AG04449 (cell line): ENCODE measurements at regions not wholly inside any gene's neighbourhood (a gene's known extent, or its start where the extent isn't known, plus 50 kb on each side); places are given as distances from the start of the nearest gene placed in this dataset.
"Not testable (repeated sequence)": the region's sequence is repeated elsewhere in the genome, so short reads cannot be mapped to it uniquely, and the experiment has no call there.

Experiments used
- CTCF ChIA-PET: fragments of 350-600 bp; formaldehyde crosslinking; extraction: SDS; loops from one replicate; lab custom pipeline; 2021; ENCODE audit warnings: antibody characterized with exemption; lab: Yijun Ruan, JAX
- POLR2A ChIA-PET: fragments of 400-600, 350-600 bp; formaldehyde crosslinking; extraction: SDS; loops from one replicate; lab custom pipeline; 2020; ENCODE audit warnings: antibody characterized with exemption, inconsistent platforms; lab: Yijun Ruan, JAX
- DNase-seq: peaks from one replicate; pipeline ENCODE4 v3.0.0-alpha.2; 2010; ENCODE audit warnings: low read depth, low spot score
- H3K4me3 ChIP-seq: 2 replicates; pipeline ENCODE4 v1.5.1; 2011; ENCODE audit warnings: low read depth, mild to moderate bottlenecking, control low read depth, low read length
- TF ChIP-seq, protein P1 (sequence below): IDR thresholded peaks from one replicate; pipeline ENCODE4 v1.5.1; 2011; ENCODE audit warnings: mild to moderate bottlenecking, moderate library complexity, low read length, control low read depth, inconsistent platforms; ENCODE audit not compliant: insufficient read depth; ENCODE audit errors: missing control alignments

DNA sequence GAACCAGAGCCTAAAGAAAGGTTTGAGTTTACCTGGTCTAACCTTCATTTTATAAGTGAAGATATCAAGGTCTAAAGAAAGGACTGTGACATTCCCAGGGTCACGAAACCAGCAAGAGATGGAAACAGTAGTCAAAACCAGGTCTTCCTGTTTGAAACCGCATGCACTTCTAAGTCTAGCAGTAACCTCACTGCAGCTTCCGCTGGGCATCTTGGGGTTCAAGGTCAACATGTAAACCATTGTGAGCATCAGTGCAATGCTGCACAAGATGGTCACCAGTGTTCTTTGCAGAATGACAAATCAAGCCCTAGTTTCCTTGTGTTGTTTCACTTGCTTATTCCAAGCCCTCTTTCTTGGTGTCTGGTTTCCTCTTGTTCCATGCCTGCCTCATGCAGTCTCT, 292.9 kb upstream of the MEX3C start:
- no peak for DNase-seq
- ChIA-PET CTCF (no interaction called here), POLR2A (interaction anchor here (0.6 kb wide), 1 partner anchor 24 kb away, joined by 3 read pairs; no protein-coding TSS in a partner anchor)
- TF ChIP-seq, protein P1, sequence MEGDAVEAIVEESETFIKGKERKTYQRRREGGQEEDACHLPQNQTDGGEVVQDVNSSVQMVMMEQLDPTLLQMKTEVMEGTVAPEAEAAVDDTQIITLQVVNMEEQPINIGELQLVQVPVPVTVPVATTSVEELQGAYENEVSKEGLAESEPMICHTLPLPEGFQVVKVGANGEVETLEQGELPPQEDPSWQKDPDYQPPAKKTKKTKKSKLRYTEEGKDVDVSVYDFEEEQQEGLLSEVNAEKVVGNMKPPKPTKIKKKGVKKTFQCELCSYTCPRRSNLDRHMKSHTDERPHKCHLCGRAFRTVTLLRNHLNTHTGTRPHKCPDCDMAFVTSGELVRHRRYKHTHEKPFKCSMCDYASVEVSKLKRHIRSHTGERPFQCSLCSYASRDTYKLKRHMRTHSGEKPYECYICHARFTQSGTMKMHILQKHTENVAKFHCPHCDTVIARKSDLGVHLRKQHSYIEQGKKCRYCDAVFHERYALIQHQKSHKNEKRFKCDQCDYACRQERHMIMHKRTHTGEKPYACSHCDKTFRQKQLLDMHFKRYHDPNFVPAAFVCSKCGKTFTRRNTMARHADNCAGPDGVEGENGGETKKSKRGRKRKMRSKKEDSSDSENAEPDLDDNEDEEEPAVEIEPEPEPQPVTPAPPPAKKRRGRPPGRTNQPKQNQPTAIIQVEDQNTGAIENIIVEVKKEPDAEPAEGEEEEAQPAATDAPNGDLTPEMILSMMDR: no peak
- H3K4me3 ChIP-seq: no peak overlapping the region

DNA sequence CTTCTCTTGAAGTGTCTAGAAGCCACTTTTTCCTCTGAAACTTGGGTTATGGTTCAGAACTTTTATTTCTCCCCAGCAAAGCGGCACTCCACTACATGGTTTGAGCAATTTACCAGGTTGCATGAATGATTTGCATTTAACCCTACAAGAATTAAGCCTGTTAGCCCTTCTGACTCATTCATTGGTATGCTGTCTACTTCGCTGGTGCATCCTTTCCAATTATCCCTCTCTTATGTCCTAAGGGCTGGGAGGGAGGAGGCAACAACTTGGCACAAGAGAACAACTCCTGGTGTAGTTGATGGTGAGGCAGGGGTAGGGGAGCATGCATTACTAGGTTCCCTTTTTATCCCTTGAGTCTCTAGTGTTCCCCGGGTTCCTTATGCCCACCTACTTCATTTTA, 293.4 kb upstream of the MEX3C start:
- DNase-seq: no peak
- H3K4me3 ChIP-seq: no peak overlapping the region
- POLR2A ChIA-PET: no interaction called here
- TF ChIP-seq, protein P1: no peak
- CTCF ChIA-PET: no interaction called here

DNA sequence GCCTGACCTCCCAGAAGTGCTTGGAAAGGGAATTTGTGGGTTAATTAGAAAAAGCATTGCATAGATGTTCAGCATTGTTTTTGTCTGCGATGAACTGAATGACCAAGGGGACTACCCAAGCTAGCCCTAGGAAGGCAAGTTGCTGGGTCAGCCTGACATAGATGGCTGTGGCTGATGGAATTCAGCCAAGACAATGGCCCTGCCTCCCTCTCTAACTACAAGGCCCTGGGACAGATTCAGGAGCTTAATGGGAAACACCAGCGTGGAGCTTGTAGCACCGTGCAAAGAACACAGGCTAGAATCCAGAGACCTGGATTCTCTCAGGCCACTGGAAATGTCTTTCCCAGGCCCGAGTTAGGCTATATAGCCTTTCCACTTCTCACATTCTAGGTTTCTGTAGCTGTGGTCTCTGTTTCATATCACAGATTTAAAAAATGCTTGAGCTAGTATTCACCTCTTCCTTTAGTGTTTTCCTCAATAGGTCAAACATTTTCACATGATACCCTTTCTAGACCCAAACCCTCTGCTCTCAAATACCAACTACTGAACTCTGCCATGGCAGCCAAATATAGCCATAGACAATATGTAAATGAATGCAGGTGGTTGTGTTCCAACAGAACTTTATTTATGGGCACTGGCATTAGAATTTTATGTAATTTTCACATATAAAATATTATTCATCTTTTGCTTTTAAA, 294.3 kb upstream of the MEX3C start:
- no peak for DNase-seq
- CTCF ChIA-PET: no interaction called here
- no peak overlapping the region for H3K4me3 ChIP-seq
- POLR2A ChIA-PET: no interaction called here
- TF ChIP-seq, protein P1: no peak

DNA sequence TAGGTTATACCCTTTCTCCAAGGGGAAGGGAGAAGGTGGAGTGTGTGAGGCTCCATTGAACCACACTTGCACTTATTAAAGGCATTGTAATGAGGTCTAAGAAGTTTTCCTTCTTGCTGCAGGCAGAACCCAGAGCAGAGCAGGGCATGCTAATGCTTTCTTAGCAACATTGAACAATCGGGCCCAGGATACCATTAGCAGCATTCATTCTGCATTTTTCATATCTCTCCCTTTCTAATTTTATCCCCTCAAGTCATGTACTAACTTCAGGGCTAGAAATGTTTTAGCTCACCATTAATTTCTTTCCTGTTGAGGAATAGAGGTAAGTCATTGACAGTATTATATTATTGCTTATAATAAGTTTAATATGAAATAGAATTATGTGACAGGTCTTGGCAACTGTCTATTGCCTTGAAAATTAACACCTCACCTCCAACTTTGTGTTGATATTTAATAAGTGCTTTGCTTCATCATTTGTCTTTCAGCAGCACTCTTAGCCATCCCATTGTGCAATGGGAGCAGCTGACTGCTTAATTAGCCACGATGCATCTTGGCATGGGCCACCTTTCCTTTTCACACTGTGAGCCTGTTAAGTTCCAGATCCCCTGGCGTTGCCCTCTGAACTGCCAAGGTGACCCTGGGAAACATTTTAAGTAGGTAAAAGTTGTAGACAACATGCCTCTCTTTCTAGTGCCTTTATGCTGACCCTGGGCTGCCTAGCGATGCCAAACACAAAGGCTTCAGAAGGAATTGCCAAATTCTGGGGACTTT, 300.8 kb upstream of the MEX3C start:
- DNase-seq: no peak
- ChIA-PET CTCF (no interaction called here), POLR2A (no interaction called here)
- TF ChIP-seq, protein P1: no peak
- no peak overlapping the region for H3K4me3 ChIP-seq

DNA sequence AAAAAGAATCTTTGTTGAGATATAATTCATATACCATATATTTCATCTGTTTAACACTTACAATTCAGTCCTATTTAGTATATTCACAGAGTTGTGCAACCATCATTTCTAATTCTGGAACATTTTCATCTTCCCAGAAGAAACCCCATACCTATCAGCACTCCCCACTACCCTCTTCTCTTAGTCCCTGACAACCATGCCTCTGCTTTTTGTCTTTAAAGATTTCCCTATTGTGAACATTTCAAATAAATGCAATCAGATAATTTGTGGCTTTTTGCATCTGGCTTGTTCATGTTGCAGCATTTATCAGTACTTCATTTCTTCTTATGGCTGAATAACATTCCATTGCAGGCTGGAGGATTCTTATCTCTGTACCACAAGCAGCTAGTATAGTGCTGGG, 305.9 kb upstream of the MEX3C start:
- ChIA-PET CTCF (no interaction called here), POLR2A (no interaction called here)
- H3K4me3 ChIP-seq: no peak overlapping the region
- no peak for DNase-seq
- TF ChIP-seq, protein P1: no peak

DNA sequence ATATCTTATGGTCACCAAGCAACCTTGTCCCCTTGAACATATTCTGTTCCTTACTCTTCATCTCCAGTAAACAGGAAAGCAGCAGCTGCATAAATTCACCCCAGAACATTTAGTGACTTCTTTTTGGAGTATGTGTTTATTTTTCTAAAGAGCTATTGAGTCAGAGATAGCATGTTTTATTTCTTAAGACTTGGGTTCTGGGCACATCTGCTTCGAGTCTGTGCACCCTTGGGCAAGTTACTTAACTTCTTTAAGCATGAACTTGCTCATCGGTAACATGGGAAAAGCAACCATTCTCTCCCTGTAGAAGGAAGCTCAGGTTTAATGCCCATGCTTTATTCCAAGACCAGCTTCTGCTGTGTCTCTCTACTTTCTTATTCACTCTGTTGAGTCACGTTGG, 309.3 kb upstream of the MEX3C start:
- DNase-seq: no peak
- CTCF ChIA-PET: no interaction called here
- POLR2A ChIA-PET: no interaction called here
- no peak overlapping the region for H3K4me3 ChIP-seq
- TF ChIP-seq, protein P1: no peak

DNA sequence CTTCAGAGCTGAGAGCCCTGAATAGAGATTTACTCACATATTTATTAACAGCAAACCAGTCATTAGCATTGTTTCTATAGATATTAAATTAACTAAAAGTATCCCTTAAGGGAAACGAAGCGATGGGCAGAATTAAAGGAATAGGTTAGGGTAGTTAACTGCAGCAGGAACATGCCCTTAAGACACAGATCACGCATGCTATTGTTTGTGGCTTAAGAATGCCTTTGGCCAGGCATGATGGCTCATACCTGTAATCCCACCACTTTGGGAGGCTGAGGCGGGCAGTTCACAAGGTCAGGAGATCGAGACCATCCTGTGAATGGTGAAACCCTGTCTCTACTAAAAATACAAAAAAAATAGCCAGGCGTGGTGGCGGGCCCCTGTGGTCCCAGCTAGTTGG, 310.9 kb upstream of the MEX3C start:
- H3K4me3 ChIP-seq, DNase-seq, POLR2A ChIA-PET, CTCF ChIA-PET: not testable (repeated sequence)
